ENCODE measurements at regions not wholly inside any gene's neighbourhood (a gene's known extent, or its start where the extent isn't known, plus 50 kb on each side); places are given as distances from the start of the nearest gene placed in this dataset.

DNA sequence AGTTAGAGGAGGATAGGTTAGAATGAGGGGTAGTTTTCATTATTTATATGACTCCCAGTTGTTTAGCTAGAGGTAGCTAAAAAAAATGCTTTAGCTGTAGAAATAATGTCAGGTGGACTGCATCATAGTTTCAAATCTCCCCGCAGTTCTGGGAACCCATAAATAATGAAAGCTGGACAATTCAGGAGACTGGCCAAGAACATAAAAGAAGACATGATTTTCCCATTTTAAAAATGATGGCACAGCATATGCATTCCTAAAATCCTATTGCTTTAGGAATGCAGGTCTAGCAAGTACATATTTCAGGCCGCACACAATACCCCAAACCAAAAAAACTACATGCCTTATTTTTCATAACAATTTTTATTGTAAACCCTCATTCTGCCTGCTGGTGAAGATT is 143.3 kb downstream of the CTH start:
- TF ChIP-seq SRF (CRISPR knock-in tag; IDR thresholded peaks at IDR 0.05) (no peak), ZNF75A (CRISPR knock-in tag; IDR thresholded peaks at IDR 0.05) (no peak), SIN3A (IDR thresholded peaks at IDR 0.05; ENCODE audit: borderline replicate concordance in 2 of 2, control insufficient read depth in 1 of 2, low read depth in 2 of 2, low read length in 2 of 2) (no peak), SETDB1 (IDR thresholded peaks at IDR 0.05; ENCODE audit: low read length) (no peak), POLR2A (conservative IDR thresholded peaks at IDR 0.05) (no peak), NFATC3 (IDR thresholded peaks at IDR 0.05) (no peak), ZC3H8 (IDR thresholded peaks at IDR 0.05) (no peak), CREB1 (IDR thresholded peaks at IDR 0.05) (no peak), CREB1 (CRISPR knock-in tag; IDR thresholded peaks at IDR 0.05) (no peak)
- TF ChIP-seq, protein P1, sequence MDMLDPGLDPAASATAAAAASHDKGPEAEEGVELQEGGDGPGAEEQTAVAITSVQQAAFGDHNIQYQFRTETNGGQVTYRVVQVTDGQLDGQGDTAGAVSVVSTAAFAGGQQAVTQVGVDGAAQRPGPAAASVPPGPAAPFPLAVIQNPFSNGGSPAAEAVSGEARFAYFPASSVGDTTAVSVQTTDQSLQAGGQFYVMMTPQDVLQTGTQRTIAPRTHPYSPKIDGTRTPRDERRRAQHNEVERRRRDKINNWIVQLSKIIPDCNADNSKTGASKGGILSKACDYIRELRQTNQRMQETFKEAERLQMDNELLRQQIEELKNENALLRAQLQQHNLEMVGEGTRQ (CRISPR knock-in tag; IDR thresholded peaks at IDR 0.05), result no peak
- TF ChIP-seq, protein P2, sequence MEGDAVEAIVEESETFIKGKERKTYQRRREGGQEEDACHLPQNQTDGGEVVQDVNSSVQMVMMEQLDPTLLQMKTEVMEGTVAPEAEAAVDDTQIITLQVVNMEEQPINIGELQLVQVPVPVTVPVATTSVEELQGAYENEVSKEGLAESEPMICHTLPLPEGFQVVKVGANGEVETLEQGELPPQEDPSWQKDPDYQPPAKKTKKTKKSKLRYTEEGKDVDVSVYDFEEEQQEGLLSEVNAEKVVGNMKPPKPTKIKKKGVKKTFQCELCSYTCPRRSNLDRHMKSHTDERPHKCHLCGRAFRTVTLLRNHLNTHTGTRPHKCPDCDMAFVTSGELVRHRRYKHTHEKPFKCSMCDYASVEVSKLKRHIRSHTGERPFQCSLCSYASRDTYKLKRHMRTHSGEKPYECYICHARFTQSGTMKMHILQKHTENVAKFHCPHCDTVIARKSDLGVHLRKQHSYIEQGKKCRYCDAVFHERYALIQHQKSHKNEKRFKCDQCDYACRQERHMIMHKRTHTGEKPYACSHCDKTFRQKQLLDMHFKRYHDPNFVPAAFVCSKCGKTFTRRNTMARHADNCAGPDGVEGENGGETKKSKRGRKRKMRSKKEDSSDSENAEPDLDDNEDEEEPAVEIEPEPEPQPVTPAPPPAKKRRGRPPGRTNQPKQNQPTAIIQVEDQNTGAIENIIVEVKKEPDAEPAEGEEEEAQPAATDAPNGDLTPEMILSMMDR (IDR thresholded peaks at IDR 0.05 in 2 of 3, conservative IDR thresholded peaks at IDR 0.05 in 1 of 3; ENCODE audit: insufficient read depth in 2 of 3, low read depth in 1 of 3, low read length in 3 of 3), result no peak

Measured in K562 (cell line).